GM12891 (cell line): ENCODE measurements at regions not wholly inside any gene's neighbourhood (a gene's known extent, or its start where the extent isn't known, plus 50 kb on each side); places are given as distances from the start of the nearest gene placed in this dataset.
"Not testable (repeated sequence)": the region's sequence is repeated elsewhere in the genome, so short reads cannot be mapped to it uniquely, and the experiment has no call there.

ENCODE experiments used
- DNase-seq: peaks from one replicate; pipeline ENCODE4 v3.0.0; 2011; ENCODE audit warnings: low spot score; ENCODE audit not compliant: insufficient read length
- FAIRE-seq: peaks from 2 replicates; lab custom pipeline; 2011; peaks lifted over from hg19 to GRCh38; lab: Jason Lieb, UNC
- PAX5 ChIP-seq: IDR thresholded peaks from 2 replicates; pipeline ENCODE4 v1.6.1; 2011; ENCODE audit warnings: low read length, moderate library complexity, mild to moderate bottlenecking; ENCODE audit not compliant: insufficient read depth, severe bottlenecking
- POLR2A ChIP-seq: IDR thresholded peaks from 2 replicates; pipeline ENCODE4 v1.6.1; 2011; ENCODE audit warnings: low read depth, low read length, control low read depth
- POLR2AphosphoS5 ChIP-seq: IDR thresholded peaks from 2 replicates; pipeline ENCODE4 v1.6.1; 2011; ENCODE audit warnings: low read depth, low read length, control low read depth
- POU2F2 ChIP-seq: IDR thresholded peaks from 2 replicates; pipeline ENCODE4 v1.6.1; 2011; ENCODE audit warnings: low read depth, mild to moderate bottlenecking, control low read depth, low read length, moderate library complexity
- SPI1 ChIP-seq: IDR thresholded peaks from 2 replicates; pipeline ENCODE4 v1.6.1; 2011; ENCODE audit warnings: low read depth, low read length, control low read depth
- TAF1 ChIP-seq: IDR thresholded peaks from 2 replicates; pipeline ENCODE4 v1.6.1; 2011; ENCODE audit warnings: low read depth, low read length, control low read depth

DNA sequence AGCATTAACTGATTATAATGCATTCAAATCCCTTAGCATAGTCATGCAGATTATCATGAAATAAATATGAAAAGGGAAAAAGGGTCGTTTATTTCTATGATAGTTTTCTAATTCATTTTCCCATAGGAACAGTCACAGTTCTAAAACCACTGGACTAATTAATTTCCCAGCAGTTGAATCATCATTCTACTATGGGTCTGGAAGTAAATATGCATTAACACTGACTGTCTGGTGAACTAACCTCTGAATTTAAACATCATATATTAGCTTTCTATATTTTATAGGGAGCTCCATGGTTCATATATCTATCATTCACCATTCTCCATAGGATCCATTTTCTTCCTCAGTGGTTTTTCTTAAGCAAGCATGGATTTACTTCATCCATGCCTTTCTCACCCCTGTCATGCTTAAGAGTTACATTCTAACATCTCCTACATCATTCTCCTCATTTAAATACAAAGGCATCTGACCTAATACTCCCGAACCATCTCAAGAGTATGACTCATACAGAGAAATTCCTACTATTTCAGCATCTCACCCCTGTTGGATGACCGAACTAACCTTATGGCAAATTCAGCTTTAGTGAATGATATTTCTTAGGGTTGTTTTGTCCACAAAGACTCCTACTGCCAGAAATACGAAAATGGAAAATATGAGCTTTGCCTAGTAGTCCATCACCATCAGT lies 198.7 kb upstream of the ADAMTS3 start:
- TF ChIP-seq PAX5 (no peak), POLR2A (no peak), POLR2AphosphoS5 (no peak), POU2F2 (no peak), TAF1 (no peak), SPI1 (no peak)
- no peak for DNase-seq
- no peak for FAIRE-seq

DNA sequence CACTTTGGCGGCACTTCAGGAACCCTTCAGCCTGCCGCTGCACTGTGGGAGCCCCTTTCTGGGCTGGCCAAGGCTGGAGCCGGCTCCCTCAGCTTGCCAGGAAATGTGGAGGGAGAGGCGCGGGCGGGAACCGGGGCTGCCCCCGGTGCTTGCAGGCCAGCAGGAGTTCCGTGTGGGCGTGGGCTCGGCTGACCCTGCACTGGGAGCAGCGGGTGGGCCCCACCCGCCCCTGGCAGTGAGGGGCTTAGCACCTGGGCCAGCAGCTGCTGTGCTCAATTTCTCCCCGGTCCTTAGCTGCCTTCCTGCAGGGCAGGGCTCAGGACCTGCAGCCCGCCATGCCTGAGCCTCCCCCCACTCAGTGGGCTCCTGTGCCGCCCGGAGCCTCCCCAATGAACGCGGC lies 196.8 kb upstream of the ADAMTS3 start:
- FAIRE-seq, DNase-seq: not testable (repeated sequence)

- TF ChIP-seq PAX5 (no peak), POLR2A (no peak), SPI1 (no peak), POU2F2 (no peak), TAF1 (no peak), POLR2AphosphoS5 (no peak)
- FAIRE-seq (no peak), DNase-seq (no peak)
Observed at GRCh38 chr4:72761368-72762038, 192.5 kb upstream of the ADAMTS3 start.

GRCh38 chr4:72753414-72753813 lies 184.4 kb upstream of the ADAMTS3 start:
- FAIRE-seq, DNase-seq: not testable (repeated sequence)

GRCh38 chr4:72744103-72744725 lies 175.2 kb upstream of the ADAMTS3 start:
- no peak for FAIRE-seq
- no peak for TF ChIP-seq POLR2AphosphoS5
- no peak for TF ChIP-seq TAF1
- TF ChIP-seq SPI1: no peak
- no peak for TF ChIP-seq POLR2A
- TF ChIP-seq PAX5: no peak
- no peak for TF ChIP-seq POU2F2
- DNase-seq: no peak

- TF ChIP-seq POLR2AphosphoS5 (no peak), POU2F2 (no peak), POLR2A (no peak), SPI1 (no peak), PAX5 (no peak), TAF1 (no peak)
- FAIRE-seq: no peak
- DNase-seq: no peak
Observed at GRCh38 chr4:72743078-72743477, 174.1 kb upstream of the ADAMTS3 start.

DNA sequence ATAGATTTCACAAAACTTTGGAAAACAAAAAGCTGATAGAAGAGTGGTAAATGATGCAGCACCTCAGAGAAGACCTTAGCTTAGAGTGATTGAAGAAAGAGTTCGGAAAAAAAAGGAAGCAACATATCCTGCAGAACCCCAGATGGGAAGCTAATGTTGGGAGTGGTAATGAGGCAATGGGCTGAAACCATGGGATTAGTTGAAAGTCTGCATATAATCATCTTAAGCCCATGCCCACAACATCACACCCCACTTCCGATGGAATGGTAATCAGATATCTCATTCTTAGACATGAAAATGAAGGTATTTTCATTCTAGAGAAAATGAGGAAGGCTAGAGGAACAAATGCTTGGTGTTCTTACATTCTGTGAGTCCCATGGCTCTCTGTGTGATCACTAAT lies 146.3 kb upstream of the ADAMTS3 start:
- TF ChIP-seq POU2F2: no peak
- FAIRE-seq: no peak
- no peak for DNase-seq

GRCh38 chr4:72714482-72715279 lies 145.7 kb upstream of the ADAMTS3 start:
- FAIRE-seq: no peak
- TF ChIP-seq SPI1: no peak
- no peak for TF ChIP-seq TAF1
- no peak for TF ChIP-seq POU2F2
- no peak for TF ChIP-seq POLR2AphosphoS5
- TF ChIP-seq POLR2A: no peak
- TF ChIP-seq PAX5: no peak
- no peak for DNase-seq

DNA sequence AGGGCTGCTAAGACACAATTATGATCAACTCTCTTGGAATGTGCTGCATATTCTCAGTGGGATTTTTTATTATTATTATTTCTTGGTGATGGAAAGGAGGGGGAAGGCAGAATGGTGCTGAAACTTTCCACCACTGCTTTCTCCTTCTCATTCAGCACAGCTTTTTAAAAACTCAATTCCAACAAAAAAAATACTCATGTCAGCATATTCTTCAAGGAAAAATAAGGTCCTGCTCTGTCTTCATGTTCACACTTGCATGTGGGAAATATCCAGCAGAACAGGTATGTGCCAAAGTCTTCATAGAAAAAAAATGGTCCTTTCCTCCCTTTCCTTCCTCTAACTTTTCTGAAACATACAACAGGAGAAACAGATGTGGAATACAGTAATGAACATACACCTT lies 144.0 kb upstream of the ADAMTS3 start:
- TF ChIP-seq POLR2AphosphoS5 (no peak), SPI1 (no peak), PAX5 (no peak), POLR2A (no peak), TAF1 (no peak), POU2F2 (no peak)
- DNase-seq (no peak), FAIRE-seq (no peak)

DNA sequence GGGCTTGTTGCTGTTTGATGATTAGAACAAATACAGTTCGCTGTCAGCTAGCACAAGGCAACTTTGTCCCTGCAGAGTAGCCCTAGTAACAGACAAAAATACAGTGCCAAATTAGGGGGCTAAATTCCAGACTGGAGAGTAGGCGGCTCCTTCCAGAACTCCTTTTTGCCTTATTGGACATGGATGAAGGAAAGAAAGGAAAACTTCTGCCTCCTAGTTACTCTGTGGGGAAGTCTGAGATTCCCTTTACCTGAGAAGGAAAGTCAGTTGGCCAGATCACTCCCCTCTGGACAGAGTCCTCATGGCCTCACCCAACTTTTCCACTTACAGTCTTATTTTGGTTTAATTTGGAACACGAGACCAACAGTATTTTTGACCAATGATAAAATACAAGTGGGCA lies 140.5 kb upstream of the ADAMTS3 start:
- TF ChIP-seq TAF1 (no peak), POLR2A (no peak), POLR2AphosphoS5 (no peak), PAX5 (no peak), POU2F2 (no peak), SPI1 (no peak)
- FAIRE-seq (no peak), DNase-seq (no peak)
